Fibroblast of peridontal ligament (primary cell): ENCODE measurements at regions not wholly inside any gene's neighbourhood (a gene's known extent, or its start where the extent isn't known, plus 50 kb on each side); places are given as distances from the start of the nearest gene placed in this dataset.

Experiments used
- DNase-seq: peaks from one replicate; pipeline ENCODE4 v3.0.0-alpha.2; 2010; ENCODE audit errors: extremely low read depth

GRCh38 chr2:104444392-104444791, 409.5 kb upstream of the POU3F3 start:
- DNase-seq = no peak

- no peak for DNase-seq
Measured at GRCh38 chr2:104444889-104445288, 409.0 kb upstream of the POU3F3 start.

GRCh38 chr2:104447831-104448434, 406.0 kb upstream of the POU3F3 start:
- DNase-seq = no peak

- DNase-seq = no peak
Measured at GRCh38 chr2:104448661-104449440, 405.1 kb upstream of the POU3F3 start.

- DNase-seq = no peak
Measured at GRCh38 chr2:104452558-104452957, 401.4 kb upstream of the POU3F3 start.

- DNase-seq = no peak
Measured at GRCh38 chr2:104462731-104463130, 391.2 kb upstream of the POU3F3 start.

GRCh38 chr2:104465981-104466380, 387.9 kb upstream of the POU3F3 start:
- DNase-seq = no peak

GRCh38 chr2:104468846-104469245, 385.1 kb upstream of the POU3F3 start:
- no peak for DNase-seq

GRCh38 chr2:104472076-104472475, 381.8 kb upstream of the POU3F3 start:
- no peak for DNase-seq

- no peak for DNase-seq
Measured at GRCh38 chr2:104473546-104473945, 380.4 kb upstream of the POU3F3 start.

- DNase-seq = no peak
Measured at GRCh38 chr2:104474716-104475115, 379.2 kb upstream of the POU3F3 start.

GRCh38 chr2:104476075-104476474, 377.8 kb upstream of the POU3F3 start:
- no peak for DNase-seq

- no peak for DNase-seq
Measured at GRCh38 chr2:104476563-104476988, 377.3 kb upstream of the POU3F3 start.

- DNase-seq = no peak
Measured at GRCh38 chr2:104481341-104481740, 372.6 kb upstream of the POU3F3 start.

GRCh38 chr2:104487366-104487765, 366.5 kb upstream of the POU3F3 start:
- DNase-seq = no peak

- no peak for DNase-seq
Measured at GRCh38 chr2:104493698-104494097, 360.2 kb upstream of the POU3F3 start.

- no peak for DNase-seq
Measured at GRCh38 chr2:104501342-104501741, 352.6 kb upstream of the POU3F3 start.

GRCh38 chr2:104501929-104502328, 352.0 kb upstream of the POU3F3 start:
- no peak for DNase-seq

- no peak for DNase-seq
Measured at GRCh38 chr2:104502901-104503300, 351.0 kb upstream of the POU3F3 start.

- no peak for DNase-seq
Measured at GRCh38 chr2:104504331-104505073, 349.4 kb upstream of the POU3F3 start.

- no peak for DNase-seq
Measured at GRCh38 chr2:104518256-104518655, 335.7 kb upstream of the POU3F3 start.

GRCh38 chr2:104521247-104521646, 332.7 kb upstream of the POU3F3 start:
- DNase-seq = no peak

- DNase-seq = no peak
Measured at GRCh38 chr2:104523921-104524320, 330.0 kb upstream of the POU3F3 start.
